GM23338 (cell line): ENCODE measurements at regions not wholly inside any gene's neighbourhood (a gene's known extent, or its start where the extent isn't known, plus 50 kb on each side); places are given as distances from the start of the nearest gene placed in this dataset.
A peak's percentile ranks its signal among the peaks of the same experiment; 100 is the strongest.
"Not testable (repeated sequence)": the region's sequence is repeated elsewhere in the genome, so short reads cannot be mapped to it uniquely, and the experiment has no call there.

Source experiments
- ATAC-seq: fragments of 200-7000 bp; cut with Tn5 transposase; 3 replicates; pipeline ENCODE4 v1.9.1; 2020
- DNase-seq: peaks from one replicate; pipeline ENCODE4 v3.0.0-alpha.2; 2015; ENCODE audit warnings: low spot score
- H2AFZ ChIP-seq: fragments of 200-600 bp; sonication (generic); 2 replicates; pipeline ENCODE4 v1.8.0; 2016; ENCODE audit warnings: antibody characterized with exemption, mild to moderate bottlenecking, moderate library complexity
- H3F3A ChIP-seq: fragments of 200-600 bp; sonication (generic); replicated peaks from 2 replicates; pipeline ENCODE4 v1.8.0; 2017; ENCODE audit warnings: antibody characterized with exemption, mixed run types, low read depth
- H3K27ac ChIP-seq: fragments of 200-600 bp; sonication (generic); 2 replicates; pipeline ENCODE4 v1.6.1; 2016; ENCODE audit warnings: low read depth
- H3K27me3 ChIP-seq: fragments of 200-600 bp; sonication (generic); 2 replicates; pipeline ENCODE4 v1.8.0; 2016; ENCODE audit warnings: mild to moderate bottlenecking, mixed run types, moderate library complexity; ENCODE audit not compliant: insufficient read depth
- H3K36me3 ChIP-seq: fragments of 200-600 bp; sonication (generic); 2 replicates; pipeline ENCODE4 v1.8.0; 2016; ENCODE audit warnings: mild to moderate bottlenecking; ENCODE audit not compliant: insufficient read depth
- H3K4me1 ChIP-seq: fragments of 200-600 bp; sonication (generic); 2 replicates; pipeline ENCODE4 v1.8.0; 2016; ENCODE audit warnings: mild to moderate bottlenecking, moderate library complexity; ENCODE audit not compliant: insufficient read depth
- H3K4me2 ChIP-seq: fragments of 200-600 bp; sonication (generic); 2 replicates; pipeline ENCODE4 v1.7.1; 2017; ENCODE audit warnings: mixed run types
- H3K4me3 ChIP-seq: fragments of 200-600 bp; sonication (generic); 2 replicates; pipeline ENCODE4 v1.6.1; 2016; ENCODE audit warnings: mixed run types
- H3K79me2 ChIP-seq: fragments of 200-600 bp; sonication (generic); replicated peaks from 2 replicates; pipeline ENCODE4 v1.8.0; 2017; ENCODE audit warnings: mild to moderate bottlenecking; ENCODE audit not compliant: insufficient read depth
- H3K9me2 ChIP-seq: fragments of 200-600 bp; sonication (generic); 2 replicates; pipeline ENCODE4 v1.8.0; 2017; ENCODE audit not compliant: insufficient read depth
- H4K20me1 ChIP-seq: fragments of 200-600 bp; sonication (generic); replicated peaks from 2 replicates; pipeline ENCODE4 v1.8.0; 2017; ENCODE audit warnings: mild to moderate bottlenecking; ENCODE audit not compliant: insufficient read depth
- H3K27ac Mint-ChIP-seq: 2 replicates; pipeline ENCODE4 v1.8.0; 2020; ENCODE audit warnings: inconsistent platforms, mild to moderate bottlenecking, moderate library complexity, mixed read lengths
- H3K27me3 Mint-ChIP-seq: 3 replicates; pipeline ENCODE4 v1.8.0; 2022; ENCODE audit warnings: low read depth, mild to moderate bottlenecking, moderate library complexity, mixed read lengths, inconsistent platforms; ENCODE audit not compliant: insufficient read depth, poor library complexity
- H3K36me3 Mint-ChIP-seq: 3 replicates; pipeline ENCODE4 v1.8.0; 2021; ENCODE audit warnings: low read depth, mild to moderate bottlenecking, inconsistent platforms, moderate library complexity, mixed read lengths
- H3K4me1 Mint-ChIP-seq: 3 replicates; pipeline ENCODE4 v1.8.0; 2020; ENCODE audit warnings: mild to moderate bottlenecking, inconsistent platforms, mixed read lengths
- H3K4me3 Mint-ChIP-seq: 3 replicates; pipeline ENCODE4 v1.8.0; 2021; ENCODE audit warnings: moderate library complexity, mild to moderate bottlenecking, inconsistent platforms, mixed read lengths
- H3K9me3 Mint-ChIP-seq: 3 replicates; pipeline ENCODE4 v1.8.0; 2020; ENCODE audit warnings: moderate library complexity, mild to moderate bottlenecking, inconsistent platforms, mixed read lengths

DNA sequence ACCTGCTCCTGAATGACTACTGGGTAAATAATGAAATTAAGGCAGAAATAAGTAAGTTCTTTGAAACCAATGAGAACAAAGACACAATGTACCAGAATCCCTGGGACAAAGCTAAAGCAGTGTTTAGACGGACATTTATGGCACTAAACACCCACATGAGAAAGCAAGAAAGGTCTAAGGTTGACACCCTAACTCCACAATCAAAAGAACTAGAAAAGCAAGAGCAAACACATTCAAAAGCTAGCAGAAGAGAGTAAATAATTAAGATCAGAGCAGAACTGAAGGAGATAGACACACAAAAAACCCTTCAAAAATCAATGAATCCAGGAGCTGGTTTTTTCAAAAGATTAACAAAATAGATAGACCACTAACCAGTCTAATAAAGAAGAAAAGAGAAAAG lies 203.2 kb upstream of the LRRC61 start:
- H3K36me3 Mint-ChIP-seq, H3K4me3 Mint-ChIP-seq, ATAC-seq, H3K27ac ChIP-seq, H3K79me2 ChIP-seq, H3K4me3 ChIP-seq, H3K4me1 ChIP-seq, H3K36me3 ChIP-seq, DNase-seq, H3K9me2 ChIP-seq, H4K20me1 ChIP-seq, H3K27ac Mint-ChIP-seq, H3K4me1 Mint-ChIP-seq, H3K27me3 Mint-ChIP-seq, H2AFZ ChIP-seq, H3F3A ChIP-seq, H3K9me3 Mint-ChIP-seq, H3K4me2 ChIP-seq, H3K27me3 ChIP-seq: not testable (repeated sequence)

GRCh38 chr7:150125831-150126230 lies 197.3 kb upstream of the LRRC61 start:
- H3K4me1 Mint-ChIP-seq, H3K27ac Mint-ChIP-seq, H2AFZ ChIP-seq, ATAC-seq, H3F3A ChIP-seq, H3K27ac ChIP-seq, H3K79me2 ChIP-seq, DNase-seq, H3K27me3 Mint-ChIP-seq, H3K27me3 ChIP-seq, H4K20me1 ChIP-seq, H3K9me2 ChIP-seq, H3K36me3 Mint-ChIP-seq, H3K4me3 ChIP-seq, H3K9me3 Mint-ChIP-seq, H3K4me3 Mint-ChIP-seq, H3K4me2 ChIP-seq, H3K4me1 ChIP-seq, H3K36me3 ChIP-seq: not testable (repeated sequence)

- not testable (repeated sequence) for H3K27ac ChIP-seq, H3K79me2 ChIP-seq, H3K27me3 Mint-ChIP-seq, H3K36me3 ChIP-seq, DNase-seq, H4K20me1 ChIP-seq, H3K36me3 Mint-ChIP-seq, H3K27me3 ChIP-seq, H3K9me2 ChIP-seq, H3K4me1 ChIP-seq, H3F3A ChIP-seq, ATAC-seq, H3K27ac Mint-ChIP-seq, H3K9me3 Mint-ChIP-seq, H3K4me2 ChIP-seq, H3K4me1 Mint-ChIP-seq, H3K4me3 Mint-ChIP-seq, H2AFZ ChIP-seq, H3K4me3 ChIP-seq
Observed at GRCh38 chr7:150134451-150134850, 188.7 kb upstream of the LRRC61 start.

- not testable (repeated sequence) for H3K27me3 ChIP-seq, H3K27ac Mint-ChIP-seq, H3K4me2 ChIP-seq, H3K4me1 Mint-ChIP-seq, H3K79me2 ChIP-seq, DNase-seq, H4K20me1 ChIP-seq, H2AFZ ChIP-seq, H3K27ac ChIP-seq, H3K4me1 ChIP-seq, H3K9me2 ChIP-seq, H3K4me3 ChIP-seq, H3K9me3 Mint-ChIP-seq, H3K36me3 ChIP-seq, ATAC-seq, H3K4me3 Mint-ChIP-seq, H3K36me3 Mint-ChIP-seq, H3K27me3 Mint-ChIP-seq, H3F3A ChIP-seq
Observed at GRCh38 chr7:150135620-150136190, 187.4 kb upstream of the LRRC61 start.

- H3K9me3 Mint-ChIP-seq, H3K4me2 ChIP-seq, H3K4me3 ChIP-seq, H3K36me3 Mint-ChIP-seq, H3K79me2 ChIP-seq, H3K36me3 ChIP-seq, H3K27me3 Mint-ChIP-seq, H3F3A ChIP-seq, H3K27ac ChIP-seq, H3K4me1 Mint-ChIP-seq, DNase-seq, H3K27me3 ChIP-seq, H3K4me3 Mint-ChIP-seq, ATAC-seq, H2AFZ ChIP-seq, H3K9me2 ChIP-seq, H4K20me1 ChIP-seq, H3K4me1 ChIP-seq, H3K27ac Mint-ChIP-seq: not testable (repeated sequence)
Observed at GRCh38 chr7:150139840-150140239, 183.3 kb upstream of the LRRC61 start.

- H3K4me3 ChIP-seq, H3K79me2 ChIP-seq, H3K4me1 ChIP-seq, H3K9me3 Mint-ChIP-seq, H3K4me3 Mint-ChIP-seq, H3K9me2 ChIP-seq, H3K36me3 ChIP-seq, H3K4me2 ChIP-seq, H2AFZ ChIP-seq, H4K20me1 ChIP-seq, H3K27ac ChIP-seq, H3K4me1 Mint-ChIP-seq, DNase-seq, H3K36me3 Mint-ChIP-seq, H3K27ac Mint-ChIP-seq, H3K27me3 Mint-ChIP-seq, H3K27me3 ChIP-seq, H3F3A ChIP-seq: not testable (repeated sequence)
- peak; percentile 28; the same call in 1 of the 3 replicates for ATAC-seq
Observed at GRCh38 chr7:150141525-150142345, 181.4 kb upstream of the LRRC61 start.
